Caco-2 (cell line): ENCODE measurements at regions not wholly inside any gene's neighbourhood (a gene's known extent, or its start where the extent isn't known, plus 50 kb on each side); places are given as distances from the start of the nearest gene placed in this dataset.

Experiments
- BruUV-seq: library from RNA; stranded (reverse); fragments of 400-500 nt; replicated peaks from 2 replicates; lab custom pipeline; 2021; lab: Mats Ljungman, UMichigan
- CTCF ChIA-PET: fragments of 300-600 bp; sonication (Branson Sonifier 250); formaldehyde crosslinking; loops from one replicate; lab custom pipeline; 2022; ENCODE audit warnings: antibody characterized with exemption; lab: Charles Lee
- POLR2A ChIA-PET: fragments of 300-600 bp; sonication (Branson Sonifier 250); formaldehyde crosslinking; loops from one replicate; lab custom pipeline; 2022; ENCODE audit warnings: antibody characterized with exemption; lab: Charles Lee
- DNase-seq, 2 experiments: peaks; one replicate each; pipeline versions ENCODE4 v3.0.0 to v3.0.0-alpha.2; 2020 to 2022
- H3K27me3 ChIP-seq: replicated peaks from 2 replicates; pipeline ENCODE4 v1.6.0; 2011; ENCODE audit warnings: low read length; ENCODE audit not compliant: control insufficient read depth, insufficient read depth
- H3K36me3 ChIP-seq: 2 replicates; pipeline ENCODE4 v1.5.1; 2011; ENCODE audit warnings: low read length; ENCODE audit not compliant: control insufficient read depth, insufficient read depth
- H3K4me1 ChIP-seq: fragments of 250-450 bp; sonication (Bioruptor Pico); 2 replicates; pipeline ENCODE4 v1.5.1; 2020; ENCODE audit warnings: mild to moderate bottlenecking
- H3K4me3 ChIP-seq: 2 replicates; pipeline ENCODE4 v1.5.1; 2011; ENCODE audit warnings: low read depth, mild to moderate bottlenecking, control low read depth, low read length
- H3K9me3 ChIP-seq: fragments of 250-450 bp; sonication (Bioruptor Pico); 2 replicates; pipeline ENCODE4 v1.5.1; 2020; ENCODE audit warnings: mild to moderate bottlenecking, moderate library complexity
- H3K27ac Mint-ChIP-seq: one replicate; pipeline ENCODE4 v1.8.0; 2022; ENCODE audit warnings: mixed read lengths; ENCODE audit not compliant: unreplicated experiment
- H3K27me3 Mint-ChIP-seq: one replicate; pipeline ENCODE4 v1.8.0; 2022; ENCODE audit warnings: mixed read lengths; ENCODE audit not compliant: insufficient read depth, unreplicated experiment
- H3K36me3 Mint-ChIP-seq: one replicate; pipeline ENCODE4 v1.8.0; 2022; ENCODE audit warnings: mild to moderate bottlenecking, mixed read lengths; ENCODE audit not compliant: insufficient read depth, unreplicated experiment
- H3K4me1 Mint-ChIP-seq: one replicate; pipeline ENCODE4 v1.8.0; 2022; ENCODE audit warnings: low read depth, mixed read lengths; ENCODE audit not compliant: unreplicated experiment
- H3K4me3 Mint-ChIP-seq: one replicate; pipeline ENCODE4 v1.8.0; 2022; ENCODE audit warnings: mild to moderate bottlenecking, moderate library complexity, mixed read lengths; ENCODE audit not compliant: unreplicated experiment
- H3K9me3 Mint-ChIP-seq: one replicate; pipeline ENCODE4 v1.8.0; 2022; ENCODE audit warnings: mixed read lengths; ENCODE audit not compliant: unreplicated experiment
- CTCF ChIP-seq, 2 experiments: fragments of 200-600 bp in 1 of 2; IDR thresholded peaks; 1 replicate in 1 of 2; 2 replicates in 1 of 2; pipeline versions ENCODE4 v1.5.1 to v1.8.0; 2011 to 2022; ENCODE audit warnings: antibody characterized with exemption in 1 of 2, control low read depth in 1 of 2, inconsistent platforms in 1 of 2, low read depth in 1 of 2, low read length in 1 of 2, mild to moderate bottlenecking in 1 of 2, moderate library complexity in 1 of 2; ENCODE audit not compliant: insufficient read depth in 1 of 2, severe bottlenecking in 1 of 2, unreplicated experiment in 1 of 2
- intact Hi-C: fragments of 100-400 bp; cut with micrococcal nuclease; formaldehyde crosslinking; loops from one replicate; pipeline ENCODE4 v1.10.0; 2022; ENCODE audit not compliant: unreplicated experiment

- Histone ChIP-seq H3K4me1 (no peaks in the 10 kb centered on the region), H3K4me3 (no peak overlapping the region), H3K27me3 (no peaks in the 10 kb centered on the region), H3K9me3 (no peaks in the 10 kb centered on the region), H3K36me3 (no peaks in the 10 kb centered on the region)
- Mint-ChIP-seq H3K36me3 (no peaks in the 10 kb centered on the region), H3K4me1 (peaks cover 13% of the 10 kb centered on the region), H3K9me3 (no peaks in the 10 kb centered on the region), H3K4me3 (no peak overlapping the region), H3K27ac (no peak overlapping the region), H3K27me3 (no peaks in the 10 kb centered on the region)
- no TSS peak for BruUV-seq
- intact Hi-C loops = no loop called here
- ChIA-PET POLR2A (no interaction called here), CTCF (no interaction called here)
- no peak for DNase-seq
- TF ChIP-seq CTCF (IDR thresholded peaks at IDR 0.05; ENCODE audit: insufficient read depth in 1 of 2, low read depth in 1 of 2, low read length in 1 of 2, severe bottlenecking in 1 of 2, unreplicated experiment in 1 of 2) = no peak
These were observed 114.2 kb upstream of the SLC7A14 start for GRCh38 chr3:170700054-170700404.

GRCh38 chr3:170699158-170700053, 113.5 kb upstream of the SLC7A14 start:
- H3K4me3 Mint-ChIP-seq = no peak overlapping the region
- no peak for DNase-seq
- Histone ChIP-seq H3K27me3 (no peaks in the 10 kb centered on the region), H3K4me1 (no peaks in the 10 kb centered on the region), H3K9me3 (no peaks in the 10 kb centered on the region), H3K4me3 (no peak overlapping the region), H3K36me3 (no peaks in the 10 kb centered on the region)
- no peak for TF ChIP-seq CTCF (IDR thresholded peaks at IDR 0.05; ENCODE audit: insufficient read depth in 1 of 2, low read depth in 1 of 2, low read length in 1 of 2, severe bottlenecking in 1 of 2, unreplicated experiment in 1 of 2)
- BruUV-seq = no TSS peak
- CTCF ChIA-PET = no interaction called here
- H3K4me1 Mint-ChIP-seq = peaks cover 13% of the 10 kb centered on the region
- intact Hi-C loops = no loop called here
- POLR2A ChIA-PET = no interaction called here
- no peaks in the 10 kb centered on the region for H3K36me3 Mint-ChIP-seq
- H3K9me3 Mint-ChIP-seq = no peaks in the 10 kb centered on the region
- H3K27me3 Mint-ChIP-seq = no peaks in the 10 kb centered on the region
- H3K27ac Mint-ChIP-seq = no peak overlapping the region

- Histone ChIP-seq H3K9me3 (no peaks in the 10 kb centered on the region), H3K4me3 (no peak overlapping the region), H3K27me3 (no peaks in the 10 kb centered on the region), H3K36me3 (no peaks in the 10 kb centered on the region), H3K4me1 (no peaks in the 10 kb centered on the region)
- Mint-ChIP-seq H3K4me1 (peaks cover 13% of the 10 kb centered on the region), H3K27ac (no peak overlapping the region), H3K4me3 (no peak overlapping the region), H3K27me3 (no peaks in the 10 kb centered on the region), H3K9me3 (no peaks in the 10 kb centered on the region), H3K36me3 (no peaks in the 10 kb centered on the region)
- TF ChIP-seq CTCF (IDR thresholded peaks at IDR 0.05; ENCODE audit: insufficient read depth in 1 of 2, low read depth in 1 of 2, low read length in 1 of 2, severe bottlenecking in 1 of 2, unreplicated experiment in 1 of 2) = no peak
- CTCF ChIA-PET = no interaction called here
- intact Hi-C loops = no loop called here
- DNase-seq = no peak
- POLR2A ChIA-PET = no interaction called here
- no TSS peak for BruUV-seq
These were observed 112.0 kb upstream of the SLC7A14 start for GRCh38 chr3:170697908-170698307.
